ENCODE measurements at regions not wholly inside any gene's neighbourhood (a gene's known extent, or its start where the extent isn't known, plus 50 kb on each side); places are given as distances from the start of the nearest gene placed in this dataset.
"Not testable (repeated sequence)": the region's sequence is repeated elsewhere in the genome, so short reads cannot be mapped to it uniquely, and the experiment has no call there.

DNA sequence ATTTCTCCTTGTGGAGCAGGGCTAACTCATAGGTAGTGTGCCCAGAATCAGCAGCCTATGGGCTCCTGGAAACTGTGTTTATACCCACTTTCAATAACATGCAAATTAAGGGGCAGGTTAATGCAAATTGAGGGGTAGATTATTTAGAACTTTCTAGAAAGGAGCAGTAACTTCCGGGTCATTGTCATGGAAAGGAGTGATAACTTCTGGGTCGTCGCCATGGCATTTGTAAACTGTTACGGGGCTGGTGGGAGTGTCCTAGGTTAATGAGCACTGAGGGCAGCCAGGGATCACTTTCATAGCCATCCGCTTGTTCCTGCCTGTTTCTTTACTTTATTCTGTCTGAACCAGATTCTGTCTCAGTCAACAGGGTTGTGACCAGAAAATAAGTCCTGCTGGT, 143.3 kb upstream of the RFLNA start:
- intact Hi-C loops (cut with DNase I; ENCODE audit: low total_unique reads): no loop called here
- TF ChIP-seq CTCF (IDR thresholded peaks at IDR 0.05): no peak
- Histone ChIP-seq H3K4me3 (no peak overlapping the region), H3K36me3 (no peaks in the 10 kb centered on the region), H3K27ac (no peak overlapping the region), H3K9me3 (peaks cover 0 to 6% (median 0%) of the 10 kb centered on the region in 3 donors), H3K27me3 (no peaks in the 10 kb centered on the region), H3K4me1 (no peaks in the 10 kb centered on the region)
- DNase-seq: no peak

GRCh38 chr12:124152731-124153130, 142.2 kb upstream of the RFLNA start:
- no peaks in the 10 kb centered on the region for H3K4me1 ChIP-seq
- TF ChIP-seq CTCF (IDR thresholded peaks at IDR 0.05): no peak
- intact Hi-C loops (cut with DNase I; ENCODE audit: low total_unique reads): no loop called here
- peaks cover 0 to 6% (median 0%) of the 10 kb centered on the region in 3 donors for H3K9me3 ChIP-seq
- no peak overlapping the region for H3K4me3 ChIP-seq
- H3K27me3 ChIP-seq: no peaks in the 10 kb centered on the region
- DNase-seq: no peak
- H3K27ac ChIP-seq: no peak overlapping the region
- no peaks in the 10 kb centered on the region for H3K36me3 ChIP-seq

DNA sequence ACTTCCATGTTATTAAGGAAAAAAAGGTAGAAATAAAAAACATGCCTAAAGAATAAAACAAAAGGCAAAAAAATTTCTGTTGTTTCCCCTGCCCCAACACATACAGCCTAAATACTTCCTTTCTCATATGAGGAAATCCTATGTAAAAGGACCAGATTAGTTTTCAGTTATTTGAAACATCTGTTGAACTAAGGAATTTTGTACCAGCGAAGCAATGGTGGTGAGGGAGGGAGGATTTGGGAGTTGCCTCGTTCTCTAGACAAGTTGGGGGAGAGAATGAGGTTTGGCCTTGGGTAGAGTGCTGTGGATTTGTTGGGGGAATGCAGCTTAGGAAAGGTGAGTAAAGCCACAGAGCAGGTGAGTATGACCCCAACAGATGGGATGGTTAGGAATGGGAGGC, 141.5 kb upstream of the RFLNA start:
- no peak for DNase-seq

DNA sequence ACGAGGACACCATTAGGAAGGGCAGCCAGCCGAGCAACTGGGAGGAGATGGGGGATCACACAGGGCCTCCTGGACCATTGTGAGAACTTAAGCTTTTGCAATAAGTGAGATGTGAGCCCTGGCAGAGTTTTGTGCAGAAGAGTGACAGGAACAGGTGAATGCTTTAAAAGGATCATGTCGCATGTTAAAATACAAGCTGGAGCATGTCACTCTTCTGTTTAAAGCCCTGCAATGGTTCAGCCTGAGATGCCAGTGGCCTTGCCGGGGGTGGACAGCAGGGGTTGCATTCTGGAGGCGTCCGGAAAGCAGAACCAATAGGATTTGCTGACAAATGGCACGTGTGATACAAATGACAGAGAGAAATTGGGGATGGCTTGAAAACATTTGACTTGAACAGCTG, 137.5 kb upstream of the RFLNA start:
- Histone ChIP-seq H3K36me3 (no peaks in the 10 kb centered on the region), H3K4me1 (no peaks in the 10 kb centered on the region), H3K27me3 (no peaks in the 10 kb centered on the region), H3K9me3 (no peaks in the 10 kb centered on the region), H3K27ac (no peak overlapping the region), H3K4me3 (no peak overlapping the region)
- no peak for DNase-seq
- TF ChIP-seq CTCF (IDR thresholded peaks at IDR 0.05): no peak
- intact Hi-C loops (cut with DNase I; ENCODE audit: low total_unique reads): no loop called here

More for the DNA sequence above, 141.5 kb upstream of the RFLNA start:
- Histone ChIP-seq H3K4me3 (no peak overlapping the region), H3K27ac (no peak overlapping the region), H3K9me3 (peaks cover 0 to 4% (median 0%) of the 10 kb centered on the region in 3 donors), H3K4me1 (no peaks in the 10 kb centered on the region), H3K27me3 (no peaks in the 10 kb centered on the region), H3K36me3 (no peaks in the 10 kb centered on the region)
- intact Hi-C loops (cut with DNase I; ENCODE audit: low total_unique reads): no loop called here
- TF ChIP-seq CTCF (IDR thresholded peaks at IDR 0.05): no peak

- TF ChIP-seq CTCF (IDR thresholded peaks at IDR 0.05): no peak
- no peaks in the 10 kb centered on the region for H3K4me1 ChIP-seq
- no peaks in the 10 kb centered on the region for H3K9me3 ChIP-seq
- no peak for DNase-seq
- H3K36me3 ChIP-seq: no peaks in the 10 kb centered on the region
- H3K27ac ChIP-seq: no peak overlapping the region
- no peak overlapping the region for H3K4me3 ChIP-seq
- no peaks in the 10 kb centered on the region for H3K27me3 ChIP-seq
- intact Hi-C loops (cut with DNase I; ENCODE audit: low total_unique reads): no loop called here
Measured at GRCh38 chr12:124159655-124160054, 135.2 kb upstream of the RFLNA start.

- Histone ChIP-seq H3K27me3 (no peaks in the 10 kb centered on the region), H3K9me3 (no peaks in the 10 kb centered on the region), H3K4me1 (no peaks in the 10 kb centered on the region), H3K4me3 (no peak overlapping the region), H3K27ac (no peak overlapping the region), H3K36me3 (no peaks in the 10 kb centered on the region)
- intact Hi-C loops (cut with DNase I; ENCODE audit: low total_unique reads): no loop called here
- no peak for TF ChIP-seq CTCF (IDR thresholded peaks at IDR 0.05)
- no peak for DNase-seq
Measured at GRCh38 chr12:124160097-124160756, 134.7 kb upstream of the RFLNA start.

- intact Hi-C loops (cut with DNase I; ENCODE audit: low total_unique reads): not testable (repeated sequence)
Measured at GRCh38 chr12:124161402-124161801, 133.5 kb upstream of the RFLNA start.

More at GRCh38 chr12:124161402-124161801, 133.5 kb upstream of the RFLNA start:
- not testable (repeated sequence) for H3K9me3 ChIP-seq, H3K4me3 ChIP-seq, H3K27ac ChIP-seq, H3K27me3 ChIP-seq, H3K36me3 ChIP-seq, DNase-seq, H3K4me1 ChIP-seq
